Germinal center (tissue), 1 donor: ENCODE measurements at regions not wholly inside any gene's neighbourhood (a gene's known extent, or its start where the extent isn't known, plus 50 kb on each side); places are given as distances from the start of the nearest gene placed in this dataset.

Source experiments
- DNase-seq: peaks from one replicate; pipeline ENCODE4 v3.0.0; 2012; ENCODE audit warnings: mixed read lengths, low spot score

GRCh38 chr6:132868057-132868456 is 53.7 kb downstream of the RPS12 start:
- no peak for DNase-seq

- no peak for DNase-seq
Observed at GRCh38 chr6:132872923-132873322, 58.6 kb downstream of the RPS12 start.

GRCh38 chr6:132877003-132877402 is 62.6 kb downstream of the RPS12 start:
- DNase-seq, result no peak

GRCh38 chr6:132887204-132887603 is 72.8 kb downstream of the RPS12 start:
- no peak for DNase-seq

- no peak for DNase-seq
Observed at GRCh38 chr6:132888701-132889100, 74.3 kb downstream of the RPS12 start.

GRCh38 chr6:132892929-132893771 is 78.8 kb downstream of the RPS12 start:
- DNase-seq, result no peak

- no peak for DNase-seq
Observed at GRCh38 chr6:132893772-132894490, 79.6 kb downstream of the RPS12 start.

GRCh38 chr6:132898376-132898775 is 84.0 kb downstream of the RPS12 start:
- no peak for DNase-seq

- no peak for DNase-seq
Observed at GRCh38 chr6:132900849-132901248, 86.5 kb downstream of the RPS12 start.

- DNase-seq, result no peak
Observed at GRCh38 chr6:132902901-132903300, 88.5 kb downstream of the RPS12 start.

GRCh38 chr6:132907231-132907630 is 92.9 kb downstream of the RPS12 start:
- no peak for DNase-seq

GRCh38 chr6:132907914-132908313 is 93.5 kb downstream of the RPS12 start:
- no peak for DNase-seq

- no peak for DNase-seq
Observed at GRCh38 chr6:132909742-132910141, 95.4 kb downstream of the RPS12 start.

- no peak for DNase-seq
Observed at GRCh38 chr6:132910759-132911158, 96.4 kb downstream of the RPS12 start.

GRCh38 chr6:132919045-132919860 is 104.9 kb downstream of the RPS12 start:
- no peak for DNase-seq

- no peak for DNase-seq
Observed at GRCh38 chr6:132927713-132928112, 113.3 kb downstream of the RPS12 start.

GRCh38 chr6:132929141-132929540 is 114.8 kb downstream of the RPS12 start:
- DNase-seq, result no peak

- DNase-seq, result no peak
Observed at GRCh38 chr6:132931313-132931712, 116.9 kb downstream of the RPS12 start.

- DNase-seq, result no peak
Observed at GRCh38 chr6:132931936-132932514, 117.7 kb downstream of the RPS12 start.

GRCh38 chr6:132932588-132932987 is 118.2 kb downstream of the RPS12 start:
- DNase-seq, result no peak

- no peak for DNase-seq
Observed at GRCh38 chr6:132933090-132933489, 118.7 kb downstream of the RPS12 start.

- no peak for DNase-seq
Observed at GRCh38 chr6:132934496-132934895, 120.1 kb downstream of the RPS12 start.
